ENCODE measurements at regions not wholly inside any gene's neighbourhood (a gene's known extent, or its start where the extent isn't known, plus 50 kb on each side); places are given as distances from the start of the nearest gene placed in this dataset.
A peak's percentile ranks its signal among the peaks of the same experiment; 100 is the strongest.

- no peak for DNase-seq (ENCODE audit: low read depth)
- H3K4me3 ChIP-seq (ENCODE audit: low read depth, low read length): no peak overlapping the region
- TF ChIP-seq CTCF (conservative IDR thresholded peaks at IDR 0.05; ENCODE audit: low read depth, low read length): no peak
Observed at GRCh38 chr10:65367706-65368105, 1558.1 kb upstream of the LRRTM3 start.

- H3K4me3 ChIP-seq (ENCODE audit: low read depth, low read length): no peak overlapping the region
- no peak for TF ChIP-seq CTCF (conservative IDR thresholded peaks at IDR 0.05; ENCODE audit: low read depth, low read length)
- no peak for DNase-seq (ENCODE audit: low read depth)
Observed at GRCh38 chr10:65375528-65375927, 1550.3 kb upstream of the LRRTM3 start.

GRCh38 chr10:65377687-65378086 is 1548.1 kb upstream of the LRRTM3 start:
- H3K4me3 ChIP-seq (ENCODE audit: low read depth, low read length): no peak overlapping the region
- TF ChIP-seq CTCF (conservative IDR thresholded peaks at IDR 0.05; ENCODE audit: low read depth, low read length): no peak
- no peak for DNase-seq (ENCODE audit: low read depth)

GRCh38 chr10:65394502-65395297 is 1531.1 kb upstream of the LRRTM3 start:
- peak; percentile 5 for DNase-seq (ENCODE audit: low read depth)
- H3K4me3 ChIP-seq (ENCODE audit: low read depth, low read length): no peak overlapping the region
- TF ChIP-seq CTCF (conservative IDR thresholded peaks at IDR 0.05; ENCODE audit: low read depth, low read length): no peak

- no peak for DNase-seq (ENCODE audit: low read depth)
- TF ChIP-seq CTCF (conservative IDR thresholded peaks at IDR 0.05; ENCODE audit: low read depth, low read length): no peak
- H3K4me3 ChIP-seq (ENCODE audit: low read depth, low read length): no peak overlapping the region
Observed at GRCh38 chr10:65395631-65396030, 1530.2 kb upstream of the LRRTM3 start.

GRCh38 chr10:65396997-65397396 is 1528.8 kb upstream of the LRRTM3 start:
- no peak for TF ChIP-seq CTCF (conservative IDR thresholded peaks at IDR 0.05; ENCODE audit: low read depth, low read length)
- DNase-seq (ENCODE audit: low read depth): no peak
- H3K4me3 ChIP-seq (ENCODE audit: low read depth, low read length): no peak overlapping the region

- no peak for TF ChIP-seq CTCF (conservative IDR thresholded peaks at IDR 0.05; ENCODE audit: low read depth, low read length)
- DNase-seq (ENCODE audit: low read depth): no peak
- no peak overlapping the region for H3K4me3 ChIP-seq (ENCODE audit: low read depth, low read length)
Observed at GRCh38 chr10:65408401-65408800, 1517.4 kb upstream of the LRRTM3 start.

Measured in choroid plexus epithelial cell (primary cell).